CD1c-positive myeloid dendritic cell (primary cell): ENCODE measurements at regions not wholly inside any gene's neighbourhood (a gene's known extent, or its start where the extent isn't known, plus 50 kb on each side); places are given as distances from the start of the nearest gene placed in this dataset.
A peak's percentile ranks its signal among the peaks of the same experiment; 100 is the strongest.

Experiments
- DNase-seq: peaks from one replicate; pipeline ENCODE4 v3.0.0-alpha.2; 2016; ENCODE audit errors: extremely low spot score

- DNase-seq, result no peak
Measured at GRCh38 chr6:138005846-138006245, 101.4 kb downstream of the PERP start.

GRCh38 chr6:138007014-138007472, 100.2 kb downstream of the PERP start:
- DNase-seq, result peak; percentile 32

- no peak for DNase-seq
Measured at GRCh38 chr6:138008791-138009190, 98.4 kb downstream of the PERP start.

GRCh38 chr6:138011413-138011812, 95.8 kb downstream of the PERP start:
- DNase-seq, result no peak

- DNase-seq, result no peak
Measured at GRCh38 chr6:138012682-138013081, 94.5 kb downstream of the PERP start.

GRCh38 chr6:138013959-138014358, 93.3 kb downstream of the PERP start:
- no peak for DNase-seq

- no peak for DNase-seq
Measured at GRCh38 chr6:138017166-138017757, 90.0 kb downstream of the PERP start.

GRCh38 chr6:138018297-138018696, 88.9 kb downstream of the PERP start:
- no peak for DNase-seq

GRCh38 chr6:138025528-138025978, 81.7 kb downstream of the PERP start:
- no peak for DNase-seq

GRCh38 chr6:138026342-138026741, 80.9 kb downstream of the PERP start:
- no peak for DNase-seq

GRCh38 chr6:138028893-138029292, 78.3 kb downstream of the PERP start:
- no peak for DNase-seq

- no peak for DNase-seq
Measured at GRCh38 chr6:138030872-138031271, 76.3 kb downstream of the PERP start.

GRCh38 chr6:138031417-138031816, 75.8 kb downstream of the PERP start:
- DNase-seq, result no peak

- DNase-seq, result no peak
Measured at GRCh38 chr6:138031850-138032249, 75.4 kb downstream of the PERP start.

GRCh38 chr6:138032571-138032970, 74.6 kb downstream of the PERP start:
- DNase-seq, result no peak

GRCh38 chr6:138034229-138034628, 73.0 kb downstream of the PERP start:
- no peak for DNase-seq

GRCh38 chr6:138035070-138035469, 72.1 kb downstream of the PERP start:
- no peak for DNase-seq

- DNase-seq, result no peak
Measured at GRCh38 chr6:138036111-138036510, 71.1 kb downstream of the PERP start.

- DNase-seq, result no peak
Measured at GRCh38 chr6:138037009-138037504, 70.2 kb downstream of the PERP start.

GRCh38 chr6:138038142-138038870, 68.9 kb downstream of the PERP start:
- DNase-seq, result no peak
